ENCODE measurements at regions not wholly inside any gene's neighbourhood (a gene's known extent, or its start where the extent isn't known, plus 50 kb on each side); places are given as distances from the start of the nearest gene placed in this dataset.

DNA sequence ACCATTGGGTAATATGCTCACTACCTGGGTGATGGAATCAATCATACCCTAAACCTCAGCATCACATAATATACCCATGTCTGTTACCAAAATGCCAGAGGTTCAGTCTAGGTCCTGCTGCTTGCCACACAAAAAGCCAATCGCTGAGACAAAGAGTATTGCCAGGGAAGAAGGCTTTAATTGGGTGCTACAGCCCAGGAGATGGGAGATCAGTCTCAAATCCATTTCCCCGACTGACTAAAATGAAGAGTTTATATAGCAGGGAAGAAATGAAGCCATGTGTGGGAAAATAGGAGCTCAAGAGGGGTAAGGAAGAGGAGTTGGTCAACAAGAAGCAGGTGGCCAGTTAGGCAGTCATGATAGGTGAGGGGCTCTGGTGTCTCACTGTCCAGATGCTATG is 149.6 kb downstream of the QRSL1 start:
- intact Hi-C loops (cut with DNase I, micrococcal nuclease): no loop called here
- Histone ChIP-seq H3K36me3 (ENCODE audit: insufficient read depth, low read length) (no peaks in the 10 kb centered on the region), H3K4me3 (ENCODE audit: low read length) (no peak overlapping the region), H3K27me3 (ENCODE audit: control insufficient read depth in 1 of 2, insufficient read depth in 2 of 2, low read length in 2 of 2) (peaks cover 0 to 2% of the 10 kb centered on the region in 2 experiments), H3K27ac (ENCODE audit: low read depth in 1 of 2, low read length in 2 of 2) (no peak overlapping the region), H3K9me3 (ENCODE audit: control insufficient read depth in 1 of 2, insufficient read depth in 1 of 2, low read length in 2 of 2) (peaks cover 3 to 4% of the 10 kb centered on the region in 2 experiments), H3K4me1 (ENCODE audit: insufficient read depth, low read length) (no peaks in the 10 kb centered on the region)
- no peak overlapping the region for H3K27ac Mint-ChIP-seq
- no peak for DNase-seq
- H3K4me1 Mint-ChIP-seq (ENCODE audit: low read depth): no peaks in the 10 kb centered on the region
- peaks cover 4% of the 10 kb centered on the region for H3K9me3 Mint-ChIP-seq
- ChIA-PET POLR2A (no interaction called here), CTCF (no interaction called here)
- TF ChIP-seq, protein P1, sequence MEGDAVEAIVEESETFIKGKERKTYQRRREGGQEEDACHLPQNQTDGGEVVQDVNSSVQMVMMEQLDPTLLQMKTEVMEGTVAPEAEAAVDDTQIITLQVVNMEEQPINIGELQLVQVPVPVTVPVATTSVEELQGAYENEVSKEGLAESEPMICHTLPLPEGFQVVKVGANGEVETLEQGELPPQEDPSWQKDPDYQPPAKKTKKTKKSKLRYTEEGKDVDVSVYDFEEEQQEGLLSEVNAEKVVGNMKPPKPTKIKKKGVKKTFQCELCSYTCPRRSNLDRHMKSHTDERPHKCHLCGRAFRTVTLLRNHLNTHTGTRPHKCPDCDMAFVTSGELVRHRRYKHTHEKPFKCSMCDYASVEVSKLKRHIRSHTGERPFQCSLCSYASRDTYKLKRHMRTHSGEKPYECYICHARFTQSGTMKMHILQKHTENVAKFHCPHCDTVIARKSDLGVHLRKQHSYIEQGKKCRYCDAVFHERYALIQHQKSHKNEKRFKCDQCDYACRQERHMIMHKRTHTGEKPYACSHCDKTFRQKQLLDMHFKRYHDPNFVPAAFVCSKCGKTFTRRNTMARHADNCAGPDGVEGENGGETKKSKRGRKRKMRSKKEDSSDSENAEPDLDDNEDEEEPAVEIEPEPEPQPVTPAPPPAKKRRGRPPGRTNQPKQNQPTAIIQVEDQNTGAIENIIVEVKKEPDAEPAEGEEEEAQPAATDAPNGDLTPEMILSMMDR (IDR thresholded peaks at IDR 0.05): no peak
- H3K36me3 Mint-ChIP-seq (ENCODE audit: low read depth): no peaks in the 10 kb centered on the region
- peaks cover 53% of the 10 kb centered on the region for H3K27me3 Mint-ChIP-seq
- H3K4me3 Mint-ChIP-seq: no peak overlapping the region
- no peak for ATAC-seq (ENCODE audit: poor library complexity)

DNA sequence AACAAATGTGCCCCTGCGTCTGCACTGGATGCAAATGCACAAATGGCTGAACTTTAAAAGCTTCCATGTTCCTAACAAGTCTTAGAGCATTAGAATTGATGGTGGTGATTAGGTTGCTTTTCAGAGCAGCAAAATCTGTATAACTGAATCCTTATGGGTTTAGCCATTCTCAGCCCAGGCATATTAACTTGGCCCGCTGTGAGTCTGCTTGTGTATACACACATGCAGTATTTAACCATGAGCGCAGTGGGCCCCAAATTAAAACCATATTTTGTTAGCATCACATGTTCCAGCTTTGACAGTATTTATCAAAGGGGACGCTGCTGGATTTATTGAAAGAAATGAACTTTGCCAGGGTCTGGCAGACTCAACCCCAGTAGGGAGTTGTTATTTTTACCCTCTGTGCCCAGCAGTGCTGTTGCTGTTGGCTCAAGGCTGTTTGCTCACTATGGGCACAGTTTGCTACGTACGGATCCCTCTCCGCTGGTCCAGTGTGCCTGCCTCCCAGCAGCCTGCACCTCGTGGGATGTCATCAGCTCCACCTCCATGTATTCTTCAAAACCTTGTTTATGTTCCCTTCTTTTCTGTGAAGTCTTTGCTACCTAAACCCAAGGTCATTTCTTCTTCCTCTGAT is 144.7 kb downstream of the QRSL1 start:
- Histone ChIP-seq H3K27me3 (ENCODE audit: control insufficient read depth in 1 of 2, insufficient read depth in 2 of 2, low read length in 2 of 2) (peaks cover 0 to 4% of the 10 kb centered on the region in 2 experiments), H3K27ac (ENCODE audit: low read depth in 1 of 2, low read length in 2 of 2) (no peak overlapping the region), H3K36me3 (ENCODE audit: insufficient read depth, low read length) (no peaks in the 10 kb centered on the region), H3K9me3 (ENCODE audit: control insufficient read depth in 1 of 2, insufficient read depth in 1 of 2, low read length in 2 of 2) (peaks cover 5 to 6% of the 10 kb centered on the region in 2 experiments), H3K4me3 (ENCODE audit: low read length) (no peak overlapping the region), H3K4me1 (ENCODE audit: insufficient read depth, low read length) (no peaks in the 10 kb centered on the region)
- H3K27ac Mint-ChIP-seq: no peak overlapping the region
- DNase-seq (no peak), ATAC-seq (ENCODE audit: poor library complexity) (no peak)
- H3K4me1 Mint-ChIP-seq (ENCODE audit: low read depth): no peaks in the 10 kb centered on the region
- no peaks in the 10 kb centered on the region for H3K9me3 Mint-ChIP-seq
- no peaks in the 10 kb centered on the region for H3K36me3 Mint-ChIP-seq (ENCODE audit: low read depth)
- H3K4me3 Mint-ChIP-seq: no peak overlapping the region
- H3K27me3 Mint-ChIP-seq: peaks cover 31% of the 10 kb centered on the region
- ChIA-PET CTCF (no interaction called here), POLR2A (no interaction called here)
- TF ChIP-seq, protein P1 (IDR thresholded peaks at IDR 0.05): no peak
- intact Hi-C loops (cut with DNase I, micrococcal nuclease): no loop called here

DNA sequence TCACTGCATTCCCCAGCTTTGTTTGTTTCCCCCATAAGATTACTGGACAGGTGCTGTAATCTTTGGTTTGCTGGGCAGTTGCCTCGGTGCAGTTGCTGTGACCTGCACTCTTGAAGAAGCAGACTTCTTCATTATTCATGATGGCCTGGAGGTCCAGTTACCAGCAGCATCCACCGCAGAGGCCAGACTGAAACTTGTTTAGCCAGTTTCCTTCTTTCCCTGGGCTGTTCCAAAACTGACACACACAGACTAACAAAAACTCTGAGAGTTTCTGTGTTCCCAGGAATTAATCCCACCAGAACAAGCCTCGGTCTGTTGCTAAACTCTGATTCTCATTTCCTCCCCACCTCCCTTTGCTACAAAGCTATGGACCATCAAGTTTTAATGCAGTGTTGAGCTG is 144.1 kb downstream of the QRSL1 start:
- ChIA-PET POLR2A (no interaction called here), CTCF (no interaction called here)
- Mint-ChIP-seq H3K36me3 (ENCODE audit: low read depth) (no peaks in the 10 kb centered on the region), H3K27me3 (peaks cover 26% of the 10 kb centered on the region), H3K9me3 (peaks cover 2% of the 10 kb centered on the region), H3K4me1 (ENCODE audit: low read depth) (no peaks in the 10 kb centered on the region), H3K27ac (no peak overlapping the region), H3K4me3 (no peak overlapping the region)
- Histone ChIP-seq H3K27me3 (ENCODE audit: control insufficient read depth in 1 of 2, insufficient read depth in 2 of 2, low read length in 2 of 2) (peaks cover 0 to 6% of the 10 kb centered on the region in 2 experiments), H3K4me3 (ENCODE audit: low read length) (no peak overlapping the region), H3K9me3 (ENCODE audit: control insufficient read depth in 1 of 2, insufficient read depth in 1 of 2, low read length in 2 of 2) (peaks cover 5 to 6% of the 10 kb centered on the region in 2 experiments), H3K36me3 (ENCODE audit: insufficient read depth, low read length) (no peaks in the 10 kb centered on the region), H3K4me1 (ENCODE audit: insufficient read depth, low read length) (no peaks in the 10 kb centered on the region), H3K27ac (ENCODE audit: low read depth in 1 of 2, low read length in 2 of 2) (no peak overlapping the region)
- DNase-seq (no peak), ATAC-seq (ENCODE audit: poor library complexity) (no peak)
- TF ChIP-seq, protein P1 (IDR thresholded peaks at IDR 0.05): no peak
- intact Hi-C loops (cut with DNase I, micrococcal nuclease): no loop called here
